C4-2B (cell line): ENCODE measurements at regions not wholly inside any gene's neighbourhood (a gene's known extent, or its start where the extent isn't known, plus 50 kb on each side); places are given as distances from the start of the nearest gene placed in this dataset.

Source experiments
- H3K27ac ChIP-seq: fragments of 450-650 bp; 2 replicates; pipeline ENCODE4 v1.5.1; 2017
- ZFX ChIP-seq: fragments of 450-650 bp; IDR thresholded peaks from 2 replicates; pipeline ENCODE4 v1.6.1; 2017
- TF ChIP-seq, protein P1 (sequence below): fragments of 450-650 bp; conservative IDR thresholded peaks from 2 replicates; pipeline ENCODE4 v1.5.1; 2017; ENCODE audit warnings: mild to moderate bottlenecking

DNA sequence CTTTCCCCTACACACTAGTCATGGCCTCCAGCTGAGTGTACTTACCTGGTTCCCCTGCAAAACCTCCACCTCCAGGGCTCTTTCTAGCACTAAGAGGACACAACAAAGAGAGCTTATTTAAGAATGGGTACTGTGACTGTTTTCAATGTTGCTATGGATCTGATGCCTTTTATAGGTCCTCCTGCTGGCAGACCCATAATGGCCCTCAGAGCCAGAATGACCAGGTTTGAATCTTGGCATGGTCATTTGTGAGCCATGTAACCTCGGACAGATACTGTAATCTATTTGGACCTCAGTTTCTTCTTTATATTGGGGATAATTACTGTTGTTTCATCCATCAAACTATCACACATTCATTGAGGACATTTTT, 137.6 kb upstream of the USP24 start:
- no peak overlapping the region for H3K27ac ChIP-seq

DNA sequence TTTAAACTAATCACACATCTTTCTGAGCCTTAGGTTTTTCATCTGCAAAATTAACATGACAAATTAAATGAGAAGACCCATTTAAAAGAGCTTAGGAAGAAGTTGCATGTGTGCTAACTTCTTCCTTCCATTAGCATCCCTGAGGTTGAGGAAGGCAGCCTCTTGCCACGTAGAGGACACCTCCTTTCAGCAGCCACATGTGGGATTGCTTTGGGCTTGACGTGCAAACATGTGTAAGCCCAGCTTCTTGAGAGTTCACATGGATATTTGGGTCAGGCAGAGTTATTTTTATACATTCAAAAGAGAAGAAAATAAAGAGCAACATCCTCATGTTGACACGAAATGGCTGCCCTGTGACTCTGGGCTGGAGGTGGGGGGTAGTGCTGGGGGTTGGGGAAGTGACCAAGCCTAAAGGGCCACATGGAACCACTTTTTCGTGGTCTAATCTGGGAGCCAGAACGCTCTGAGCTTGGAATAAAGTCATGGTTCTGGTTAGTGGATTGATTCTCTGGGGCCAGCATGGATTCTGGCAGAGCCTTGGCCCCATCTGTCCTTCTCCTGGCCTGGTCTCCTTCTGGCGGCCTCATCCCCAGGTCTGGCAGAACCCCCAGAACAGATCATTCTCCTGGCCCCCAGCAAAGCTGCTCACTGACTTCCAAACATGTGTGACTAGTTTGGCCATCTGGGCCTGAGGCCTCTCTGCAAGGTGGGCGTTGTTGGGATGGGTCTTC, 137.1 kb upstream of the USP24 start:
- no peak overlapping the region for H3K27ac ChIP-seq
- TF ChIP-seq, protein P1, sequence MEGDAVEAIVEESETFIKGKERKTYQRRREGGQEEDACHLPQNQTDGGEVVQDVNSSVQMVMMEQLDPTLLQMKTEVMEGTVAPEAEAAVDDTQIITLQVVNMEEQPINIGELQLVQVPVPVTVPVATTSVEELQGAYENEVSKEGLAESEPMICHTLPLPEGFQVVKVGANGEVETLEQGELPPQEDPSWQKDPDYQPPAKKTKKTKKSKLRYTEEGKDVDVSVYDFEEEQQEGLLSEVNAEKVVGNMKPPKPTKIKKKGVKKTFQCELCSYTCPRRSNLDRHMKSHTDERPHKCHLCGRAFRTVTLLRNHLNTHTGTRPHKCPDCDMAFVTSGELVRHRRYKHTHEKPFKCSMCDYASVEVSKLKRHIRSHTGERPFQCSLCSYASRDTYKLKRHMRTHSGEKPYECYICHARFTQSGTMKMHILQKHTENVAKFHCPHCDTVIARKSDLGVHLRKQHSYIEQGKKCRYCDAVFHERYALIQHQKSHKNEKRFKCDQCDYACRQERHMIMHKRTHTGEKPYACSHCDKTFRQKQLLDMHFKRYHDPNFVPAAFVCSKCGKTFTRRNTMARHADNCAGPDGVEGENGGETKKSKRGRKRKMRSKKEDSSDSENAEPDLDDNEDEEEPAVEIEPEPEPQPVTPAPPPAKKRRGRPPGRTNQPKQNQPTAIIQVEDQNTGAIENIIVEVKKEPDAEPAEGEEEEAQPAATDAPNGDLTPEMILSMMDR: no peak
- no peak for TF ChIP-seq ZFX

More for the DNA sequence above, 137.6 kb upstream of the USP24 start:
- TF ChIP-seq, protein P1: no peak
- TF ChIP-seq ZFX: no peak

DNA sequence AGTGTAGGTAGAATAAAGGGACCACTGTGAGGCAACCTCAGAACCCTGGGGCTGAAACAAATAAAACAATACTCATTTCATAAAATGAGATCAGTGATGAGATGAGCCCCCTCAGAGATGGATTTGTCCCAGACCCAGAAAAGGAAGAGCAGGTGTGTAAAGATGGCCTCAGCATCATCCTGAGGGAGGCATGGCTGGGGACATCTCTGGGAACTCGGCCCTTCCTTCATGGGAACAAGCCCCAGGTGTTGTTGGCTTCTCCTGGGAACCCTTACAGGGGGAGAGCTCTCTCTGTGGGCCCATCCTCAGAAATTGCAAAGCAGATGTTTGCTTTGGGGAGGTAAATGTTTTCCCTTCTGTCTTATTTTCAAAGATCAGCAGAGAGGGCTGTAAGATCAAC, 133.2 kb upstream of the USP24 start:
- no peak overlapping the region for H3K27ac ChIP-seq
- TF ChIP-seq, protein P1: no peak
- TF ChIP-seq ZFX: no peak

DNA sequence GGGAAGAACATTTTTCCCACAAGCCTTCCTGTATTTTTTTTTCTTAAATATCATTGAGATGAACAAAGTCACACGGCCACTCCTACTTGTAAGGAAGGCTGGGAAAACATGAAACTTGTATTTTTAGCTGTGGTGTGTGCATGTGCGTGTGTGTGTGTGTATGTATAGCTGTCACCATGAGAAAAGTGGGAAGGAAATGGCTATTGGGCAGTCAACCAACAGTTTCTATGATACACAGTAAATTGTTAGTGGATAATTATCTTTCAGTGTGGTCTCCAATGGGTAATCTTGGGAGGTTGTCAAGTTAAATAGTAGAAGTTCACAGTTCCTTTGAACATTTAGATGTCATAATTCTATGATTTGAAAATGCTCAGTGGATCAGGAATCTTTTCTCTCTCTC, 132.7 kb upstream of the USP24 start:
- TF ChIP-seq, protein P1: no peak
- no peak for TF ChIP-seq ZFX
- no peak overlapping the region for H3K27ac ChIP-seq

DNA sequence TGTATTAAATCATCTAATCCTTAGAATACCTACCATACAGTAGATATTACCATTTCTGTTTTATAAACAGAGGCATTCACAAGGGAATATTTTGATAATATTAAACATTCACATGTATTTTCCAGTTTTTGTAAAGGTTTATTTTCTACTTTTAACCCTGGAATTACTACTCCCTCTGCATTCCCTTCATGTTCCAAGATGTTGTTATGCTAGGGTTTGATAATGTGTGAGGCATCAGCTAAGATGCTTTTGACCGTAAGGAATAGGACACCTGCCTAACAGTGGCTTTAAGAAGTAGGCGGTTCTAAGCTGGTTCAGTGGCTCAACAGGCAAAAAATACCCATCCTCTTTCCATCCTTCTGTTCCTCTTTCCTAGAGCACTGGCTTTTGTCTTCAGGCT, 131.9 kb upstream of the USP24 start:
- H3K27ac ChIP-seq: no peak overlapping the region

DNA sequence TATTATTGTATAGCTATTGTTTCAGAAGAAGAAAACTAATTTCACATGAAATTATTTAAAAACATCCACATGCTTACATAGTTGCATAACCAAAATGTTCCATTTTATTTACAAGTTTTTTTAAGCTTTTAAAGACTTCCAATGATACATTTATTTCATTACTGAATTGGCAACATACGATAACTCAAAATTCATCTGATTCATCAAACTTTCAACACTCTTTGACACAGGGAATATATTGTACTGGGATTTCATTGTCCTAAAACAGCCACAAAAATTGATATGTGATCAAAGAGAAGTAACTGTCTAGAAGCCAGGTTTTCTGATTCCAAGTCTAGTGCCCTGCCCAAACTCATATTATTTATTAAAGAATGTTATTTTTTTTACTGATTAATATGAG, 131.4 kb upstream of the USP24 start:
- TF ChIP-seq, protein P1: no peak
- H3K27ac ChIP-seq: no peak overlapping the region

More for the DNA sequence above, 131.9 kb upstream of the USP24 start:
- no peak for TF ChIP-seq ZFX
- TF ChIP-seq, protein P1: no peak

DNA sequence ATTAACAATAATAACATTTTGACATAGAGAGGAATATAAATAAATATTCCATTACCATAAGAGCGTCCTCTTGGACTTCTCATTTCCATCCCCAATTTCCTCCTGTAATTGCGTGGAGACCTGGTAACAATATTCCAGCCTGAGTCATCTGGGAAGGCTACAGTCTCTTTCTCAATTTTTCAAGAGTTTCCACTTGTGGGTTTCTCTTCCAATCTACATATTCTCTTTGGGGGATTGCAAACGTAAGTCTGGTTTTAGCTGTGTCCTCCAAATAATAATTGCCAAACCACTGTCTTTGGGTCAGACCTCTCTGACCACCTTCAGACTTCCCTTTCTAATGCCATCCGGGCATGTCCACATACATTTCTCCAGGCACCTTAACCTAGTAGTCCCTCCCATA, 124.5 kb upstream of the USP24 start:
- TF ChIP-seq ZFX: no peak
- TF ChIP-seq, protein P1: no peak
- no peak overlapping the region for H3K27ac ChIP-seq
